GM21526 (cell line): ENCODE measurements at regions not wholly inside any gene's neighbourhood (a gene's known extent, or its start where the extent isn't known, plus 50 kb on each side); places are given as distances from the start of the nearest gene placed in this dataset.
"Not testable (repeated sequence)": the region's sequence is repeated elsewhere in the genome, so short reads cannot be mapped to it uniquely, and the experiment has no call there.

Experiments
- ATAC-seq: cut with Tn5 transposase; IDR thresholded peaks from one replicate; pipeline ENCODE4 v1.9.1; 2021; ENCODE audit warnings: moderate library complexity; ENCODE audit not compliant: unreplicated experiment, low FRiP score

DNA sequence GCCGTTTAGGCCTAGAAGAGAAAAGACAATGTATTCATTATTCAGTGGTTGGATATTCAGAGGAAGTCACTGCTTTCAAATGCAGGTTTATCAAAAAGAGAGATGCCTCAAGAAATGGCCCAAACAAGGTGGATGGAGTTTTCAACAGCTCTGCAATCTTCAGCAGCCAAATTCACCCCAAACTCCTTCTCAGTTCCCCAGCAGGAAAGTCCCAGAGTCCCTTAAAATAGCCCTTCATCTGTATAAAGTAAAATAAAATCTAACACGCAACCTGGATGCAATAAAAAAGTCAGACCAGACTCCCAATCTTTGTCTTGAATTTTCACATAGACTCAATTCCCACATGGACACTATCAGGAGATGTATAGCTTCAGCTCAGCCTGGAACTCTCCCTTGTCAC lies 101.6 kb upstream of the SPATA12 start:
- ATAC-seq, result no peak

- ATAC-seq, result no peak
These were observed 102.9 kb upstream of the SPATA12 start for GRCh38 chr3:56957522-56957921.

GRCh38 chr3:56956906-56957305 lies 103.6 kb upstream of the SPATA12 start:
- ATAC-seq, result no peak

DNA sequence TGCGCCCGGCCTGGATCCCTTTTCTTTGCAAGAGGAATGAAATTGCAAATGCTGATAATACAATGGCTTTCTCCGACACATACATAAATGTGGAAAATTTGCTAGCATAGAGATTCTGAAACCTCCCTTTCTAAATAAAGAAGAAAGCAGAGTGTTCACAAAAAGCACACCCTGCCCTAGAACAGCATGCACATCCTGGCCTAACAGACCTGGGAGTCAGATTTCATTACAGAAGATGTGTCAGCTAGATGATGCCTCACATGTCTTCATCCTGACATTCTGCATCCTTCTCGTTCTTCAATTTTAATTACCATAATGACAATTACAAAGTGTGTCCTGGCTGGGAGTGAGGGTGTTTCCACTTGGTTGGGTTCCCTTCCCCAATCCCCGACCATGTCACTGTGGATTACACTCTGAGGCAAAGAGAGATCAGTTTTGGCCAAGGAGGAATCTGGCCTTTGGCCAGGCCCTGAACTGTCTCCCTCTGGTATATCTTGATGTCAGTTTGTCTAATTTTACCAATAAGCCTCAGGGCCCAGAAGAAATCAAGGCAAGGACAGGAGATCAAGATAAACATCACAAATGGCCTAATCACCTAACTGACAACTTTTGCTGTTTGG lies 104.9 kb upstream of the SPATA12 start:
- ATAC-seq, result no peak

GRCh38 chr3:56954125-56954524 lies 106.3 kb upstream of the SPATA12 start:
- no peak for ATAC-seq

DNA sequence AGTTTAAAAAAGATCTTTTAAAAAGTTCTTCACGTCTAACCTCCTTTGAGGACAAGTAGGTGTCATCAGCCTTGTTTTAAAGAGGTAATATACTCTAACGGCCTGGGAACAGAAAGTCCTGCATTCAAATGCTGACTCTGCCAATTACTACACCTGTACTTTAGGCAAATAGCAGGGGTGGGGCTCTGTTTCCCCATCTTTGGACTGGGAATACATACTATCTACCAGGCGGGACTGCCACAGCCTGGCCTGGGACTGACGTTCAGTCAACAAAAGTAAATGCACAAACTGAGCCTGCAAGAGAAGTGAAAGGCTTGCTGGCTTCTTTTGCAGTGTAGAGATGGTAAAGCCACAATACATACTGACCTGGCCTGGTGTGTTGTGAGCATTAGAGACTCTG lies 107.6 kb upstream of the SPATA12 start:
- ATAC-seq, result no peak

- ATAC-seq, result no peak
These were observed 108.4 kb upstream of the SPATA12 start for GRCh38 chr3:56952061-56952460.

DNA sequence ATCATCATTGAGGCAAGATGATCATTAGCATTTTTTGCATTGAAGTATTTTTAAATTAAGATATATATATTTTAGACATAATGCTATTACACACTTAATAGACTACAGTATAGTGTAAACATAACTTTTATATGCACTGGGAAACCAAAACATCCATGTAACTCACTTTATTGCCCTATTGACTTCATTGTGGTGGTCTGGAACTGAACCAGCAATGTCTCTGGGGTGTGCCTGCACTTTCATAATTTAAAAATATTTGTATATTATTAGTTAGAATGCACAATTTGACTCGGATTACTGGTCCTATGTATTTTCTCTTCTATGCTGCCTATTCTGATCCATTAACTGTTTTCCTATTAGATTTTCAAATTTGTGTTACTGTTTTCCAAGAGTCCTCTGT lies 109.1 kb upstream of the SPATA12 start:
- no peak for ATAC-seq

GRCh38 chr3:56945378-56945777 lies 115.1 kb upstream of the SPATA12 start:
- not testable (repeated sequence) for ATAC-seq

- ATAC-seq, result no peak
These were observed 117.9 kb upstream of the SPATA12 start for GRCh38 chr3:56942523-56942922.

- ATAC-seq, result no peak
These were observed 119.5 kb upstream of the SPATA12 start for GRCh38 chr3:56940976-56941375.

GRCh38 chr3:56940321-56940720 lies 120.1 kb upstream of the SPATA12 start:
- no peak for ATAC-seq

GRCh38 chr3:56939834-56940233 lies 120.6 kb upstream of the SPATA12 start:
- ATAC-seq, result no peak

- ATAC-seq, result no peak
These were observed 121.9 kb upstream of the SPATA12 start for GRCh38 chr3:56938530-56938929.

DNA sequence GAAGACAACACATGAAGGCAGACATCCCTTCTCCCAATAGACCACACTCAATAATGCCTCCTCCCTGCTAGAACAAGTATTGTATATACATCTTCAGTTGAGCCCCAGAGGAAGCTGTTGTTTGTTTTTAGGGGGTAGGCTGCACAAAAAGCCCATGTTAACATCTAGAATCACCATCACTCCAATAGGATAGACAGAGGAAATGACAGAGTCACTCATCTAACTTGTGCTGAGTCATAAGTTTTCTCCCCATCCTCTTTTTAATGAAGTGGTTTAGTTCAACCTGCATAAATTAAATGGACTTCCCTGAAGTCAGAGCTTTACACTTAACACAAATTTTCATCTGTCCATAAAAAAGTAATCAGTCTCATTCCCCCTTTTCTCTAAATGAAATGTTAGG lies 122.9 kb upstream of the SPATA12 start:
- no peak for ATAC-seq

DNA sequence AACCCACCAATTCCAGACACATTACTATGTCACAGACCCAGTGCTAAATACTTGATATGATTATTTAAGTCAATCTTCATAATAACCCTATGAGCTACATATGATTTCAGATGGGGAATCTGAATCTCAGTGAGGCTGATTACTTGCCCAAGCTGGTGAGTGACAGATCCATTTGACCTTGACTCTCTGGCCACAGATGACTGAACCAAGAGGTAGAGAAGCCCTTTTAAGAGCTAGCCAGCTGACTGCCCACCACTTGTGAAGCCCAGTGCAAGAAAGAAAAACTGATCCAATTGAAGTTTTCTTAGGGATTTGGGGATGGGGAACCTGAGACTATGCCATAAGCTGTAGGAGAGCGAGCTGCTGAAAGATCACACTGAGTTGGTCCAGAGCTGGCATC lies 124.7 kb upstream of the SPATA12 start:
- no peak for ATAC-seq

- ATAC-seq, result not testable (repeated sequence)
These were observed 126.0 kb upstream of the SPATA12 start for GRCh38 chr3:56934481-56934880.

DNA sequence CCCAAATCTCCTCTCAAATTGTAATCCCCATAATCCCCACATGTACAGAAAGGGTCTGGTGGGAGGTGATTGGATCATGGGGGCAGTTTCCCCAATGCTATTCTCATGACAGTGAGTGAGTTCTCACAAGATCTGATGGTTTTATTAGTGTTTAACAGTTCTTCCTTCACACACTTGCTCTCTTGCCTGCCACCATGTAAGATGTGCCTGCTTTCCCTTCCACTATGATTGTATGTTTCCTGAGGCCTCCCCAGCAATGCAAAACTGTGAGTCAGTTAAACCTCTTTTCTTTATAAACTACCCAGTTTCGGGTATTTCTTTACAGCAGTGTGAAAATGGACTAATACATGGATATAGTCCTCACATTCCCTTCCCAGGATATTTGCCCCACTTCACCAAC lies 126.7 kb upstream of the SPATA12 start:
- no peak for ATAC-seq

GRCh38 chr3:56932866-56933265 lies 127.6 kb upstream of the SPATA12 start:
- no peak for ATAC-seq

GRCh38 chr3:56931836-56932235 lies 128.6 kb upstream of the SPATA12 start:
- no peak for ATAC-seq

DNA sequence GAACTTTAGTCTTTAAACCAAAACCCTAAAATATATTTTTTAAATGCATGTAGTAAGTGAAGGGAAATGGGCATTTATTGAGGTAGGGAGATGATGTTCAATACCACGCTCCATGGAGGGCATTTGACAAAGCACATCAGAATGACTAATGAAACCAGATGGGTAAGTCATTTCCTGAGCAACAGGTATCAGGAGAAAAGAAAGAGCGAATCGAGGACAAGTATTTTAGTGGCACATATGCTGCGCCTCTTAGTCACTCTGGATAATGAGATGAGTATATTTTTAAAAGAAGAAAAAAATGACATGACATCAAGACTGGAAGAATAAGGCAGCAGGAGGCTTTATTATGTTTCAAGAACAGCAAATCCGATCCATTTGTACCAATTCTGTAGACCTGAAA lies 129.0 kb upstream of the ARHGEF3 start:
- ATAC-seq, result no peak

DNA sequence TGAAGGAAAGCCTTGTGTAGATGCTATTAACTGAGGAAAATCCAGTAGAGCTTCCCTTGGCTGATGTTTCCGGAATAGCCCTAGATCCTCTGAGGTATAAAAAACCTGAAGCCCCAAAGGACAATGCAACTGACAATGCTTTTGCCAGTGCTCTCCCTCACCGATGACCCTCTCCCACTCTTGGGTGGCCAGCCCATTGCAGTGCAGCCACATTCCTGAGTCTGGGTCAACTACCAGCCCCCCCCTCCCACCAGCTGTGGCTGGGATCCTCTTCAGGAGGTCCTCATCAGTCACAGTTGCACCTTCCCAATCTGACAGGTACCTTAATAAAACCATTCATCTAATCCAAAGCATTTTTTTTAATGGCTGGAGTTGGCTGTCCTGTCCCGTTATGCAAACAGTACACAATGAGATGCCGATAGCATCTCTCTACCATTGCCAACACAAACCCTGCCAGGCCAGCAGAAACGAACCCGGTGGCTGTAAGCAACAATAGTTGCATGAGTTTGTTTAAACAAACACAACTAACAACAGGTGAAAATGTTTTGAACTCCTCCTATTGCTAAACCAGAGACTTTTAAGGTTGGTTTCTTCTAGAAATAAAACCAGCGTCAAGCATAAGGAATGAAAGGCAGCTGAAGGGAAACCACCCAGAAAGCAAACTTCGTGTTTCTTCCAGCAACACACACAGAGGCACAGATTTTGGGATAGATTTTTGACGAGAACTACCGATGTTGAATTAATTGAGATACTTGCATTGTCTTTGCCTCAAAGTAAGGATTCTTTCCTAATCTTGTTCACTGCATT lies 128.3 kb upstream of the ARHGEF3 start:
- no peak for ATAC-seq
